ENCODE measurements at regions not wholly inside any gene's neighbourhood (a gene's known extent, or its start where the extent isn't known, plus 50 kb on each side); places are given as distances from the start of the nearest gene placed in this dataset.
"Not testable (repeated sequence)": the region's sequence is repeated elsewhere in the genome, so short reads cannot be mapped to it uniquely, and the experiment has no call there.

DNA sequence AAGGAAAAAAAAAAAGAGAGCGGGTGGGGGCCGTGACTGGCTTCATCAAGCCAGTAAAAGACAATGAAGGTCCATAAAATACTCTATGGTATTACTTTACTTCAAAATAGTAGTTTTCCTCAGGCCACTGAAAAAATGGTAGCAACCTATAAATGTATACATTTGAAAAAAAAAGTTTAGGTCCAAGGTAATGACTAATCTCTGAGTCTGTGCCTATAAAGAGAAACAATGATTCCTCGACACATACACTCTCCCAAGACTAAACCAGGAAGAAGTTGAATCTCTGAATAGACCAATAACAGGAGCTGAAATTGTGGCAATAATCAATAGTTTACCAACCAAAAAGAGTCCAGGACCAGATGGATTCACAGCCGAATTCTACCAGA, 84.5 kb upstream of the SIRPG start:
- TF ChIP-seq, protein P1, sequence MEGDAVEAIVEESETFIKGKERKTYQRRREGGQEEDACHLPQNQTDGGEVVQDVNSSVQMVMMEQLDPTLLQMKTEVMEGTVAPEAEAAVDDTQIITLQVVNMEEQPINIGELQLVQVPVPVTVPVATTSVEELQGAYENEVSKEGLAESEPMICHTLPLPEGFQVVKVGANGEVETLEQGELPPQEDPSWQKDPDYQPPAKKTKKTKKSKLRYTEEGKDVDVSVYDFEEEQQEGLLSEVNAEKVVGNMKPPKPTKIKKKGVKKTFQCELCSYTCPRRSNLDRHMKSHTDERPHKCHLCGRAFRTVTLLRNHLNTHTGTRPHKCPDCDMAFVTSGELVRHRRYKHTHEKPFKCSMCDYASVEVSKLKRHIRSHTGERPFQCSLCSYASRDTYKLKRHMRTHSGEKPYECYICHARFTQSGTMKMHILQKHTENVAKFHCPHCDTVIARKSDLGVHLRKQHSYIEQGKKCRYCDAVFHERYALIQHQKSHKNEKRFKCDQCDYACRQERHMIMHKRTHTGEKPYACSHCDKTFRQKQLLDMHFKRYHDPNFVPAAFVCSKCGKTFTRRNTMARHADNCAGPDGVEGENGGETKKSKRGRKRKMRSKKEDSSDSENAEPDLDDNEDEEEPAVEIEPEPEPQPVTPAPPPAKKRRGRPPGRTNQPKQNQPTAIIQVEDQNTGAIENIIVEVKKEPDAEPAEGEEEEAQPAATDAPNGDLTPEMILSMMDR (IDR thresholded peaks at IDR 0.05), result not testable (repeated sequence)
- TF ChIP-seq ZFX (IDR thresholded peaks at IDR 0.05; ENCODE audit: borderline replicate concordance), result not testable (repeated sequence)
